HepG2 (cell line): ENCODE measurements at regions not wholly inside any gene's neighbourhood (a gene's known extent, or its start where the extent isn't known, plus 50 kb on each side); places are given as distances from the start of the nearest gene placed in this dataset.

ENCODE experiments used
- ATAC-seq: fragments of 200-7000 bp; cut with Tn5 transposase; 3 replicates; pipeline ENCODE4 v1.9.1; 2020; ENCODE audit warnings: mild to moderate bottlenecking, moderate library complexity
- BruUV-seq: library from RNA; stranded (reverse); fragments of 400-500 nt; replicated peaks from 2 replicates; lab custom pipeline; 2021; lab: Mats Ljungman, UMichigan
- CTCF ChIA-PET: fragments of 300-600 bp; formaldehyde crosslinking; extraction: SDS; loops from one replicate; lab custom pipeline; 2021; ENCODE audit warnings: low total read pairs, inconsistent platforms, low intra/inter-chr PET ratio; lab: Yijun Ruan, JAX
- POLR2A ChIA-PET: fragments of 350-600 bp; sonication (Branson Sonifier 250); formaldehyde crosslinking; loops from one replicate; lab custom pipeline; 2020; ENCODE audit warnings: antibody characterized with exemption, inconsistent platforms; lab: Yijun Ruan, JAX
- DNase-seq: peaks from one replicate; pipeline ENCODE4 v3.0.0-alpha.2; 2015; ENCODE audit warnings: low spot score
- FAIRE-seq: peaks from 3 replicates; lab custom pipeline; 2011; peaks lifted over from hg19 to GRCh38; lab: Jason Lieb, UNC
- H2AFZ ChIP-seq: one replicate; pipeline ENCODE4 v1.6.1; 2011; ENCODE audit warnings: low read length, inconsistent platforms
- H3K27ac ChIP-seq: fragments of 300-600 bp; 3 replicates; pipeline ENCODE4 v1.8.0; 2011; ENCODE audit warnings: mixed run types, mild to moderate bottlenecking, mixed read lengths, low read length, inconsistent platforms; ENCODE audit not compliant: insufficient read depth; ENCODE audit errors: extremely low read length
- H3K27me3 ChIP-seq, 2 experiments: fragments of 200-600 bp in 1 of 2; 2 replicates in 1 of 2; 3 replicates in 1 of 2; pipeline versions ENCODE4 v1.6.0 to v1.8.0; 2011; ENCODE audit warnings: low read length in 2 of 2, mild to moderate bottlenecking in 2 of 2, moderate library complexity in 2 of 2, inconsistent platforms in 1 of 2; ENCODE audit not compliant: insufficient read depth in 2 of 2, control insufficient read depth in 1 of 2
- H3K36me3 ChIP-seq, 2 experiments: fragments of 200-600 bp in 1 of 2; replicated peaks in 1 of 2; 2 replicates in 1 of 2; 3 replicates in 1 of 2; pipeline versions ENCODE4 v1.5.1 to v1.8.0; 2011; ENCODE audit warnings: low read length in 2 of 2, inconsistent platforms in 1 of 2; ENCODE audit not compliant: insufficient read depth in 2 of 2, control insufficient read depth in 1 of 2
- H3K4me1 ChIP-seq: 2 replicates; pipeline ENCODE4 v1.5.1; 2012; ENCODE audit warnings: low read length, inconsistent platforms; ENCODE audit not compliant: insufficient read depth
- H3K4me2 ChIP-seq: 2 replicates; pipeline ENCODE4 v1.6.0; 2011; ENCODE audit warnings: low read depth, low read length, inconsistent platforms
- H3K4me3 ChIP-seq, 3 experiments: fragments of 200-600 bp in 1 of 3; sonication (generic), shearing (Covaris generic) in 1 of 3; replicated peaks in 1 of 3; 2 replicates each; pipeline ENCODE4 v1.5.1; 2011 to 2016; ENCODE audit warnings: low read length in 3 of 3, inconsistent platforms in 2 of 3, low read depth in 2 of 3, mild to moderate bottlenecking in 2 of 3, control low read depth in 1 of 3, mixed read lengths in 1 of 3; ENCODE audit not compliant: insufficient read depth in 1 of 3
- H3K79me2 ChIP-seq: one replicate; pipeline ENCODE4 v1.6.1; 2011; ENCODE audit warnings: low read length, inconsistent platforms; ENCODE audit not compliant: insufficient read depth
- H3K9ac ChIP-seq: 2 replicates; pipeline ENCODE4 v1.6.0; 2011; ENCODE audit warnings: mild to moderate bottlenecking, low read depth, low read length, inconsistent platforms; ENCODE audit not compliant: insufficient read depth
- H3K9me3 ChIP-seq: 2 replicates; pipeline ENCODE4 v1.5.1; 2012; ENCODE audit warnings: mild to moderate bottlenecking, low read length
- H4K20me1 ChIP-seq: 2 replicates; pipeline ENCODE4 v1.6.0; 2011; ENCODE audit warnings: inconsistent platforms, mild to moderate bottlenecking, low read length, moderate library complexity; ENCODE audit not compliant: insufficient read depth
- DR1 ChIP-seq: sonication (generic); formaldehyde crosslinking; IDR thresholded peaks from 2 replicates; pipeline ENCODE4 v1.8.0; 2021; ENCODE audit warnings: mild to moderate bottlenecking, missing genetic modification reagents, inconsistent platforms
- HIVEP1 ChIP-seq: sonication (generic); formaldehyde crosslinking; IDR thresholded peaks from 2 replicates; pipeline ENCODE4 v1.4.0; 2020; ENCODE audit warnings: mild to moderate bottlenecking, missing genetic modification reagents
- MEIS1 ChIP-seq: sonication (generic); formaldehyde crosslinking; IDR thresholded peaks from 2 replicates; pipeline ENCODE4 v1.9.0; 2021; ENCODE audit warnings: mild to moderate bottlenecking, missing genetic modification reagents, moderate library complexity, borderline replicate concordance
- SALL2 ChIP-seq: sonication (generic); formaldehyde crosslinking; IDR thresholded peaks from 2 replicates; pipeline ENCODE4 v1.8.1; 2023; ENCODE audit warnings: mild to moderate bottlenecking, missing genetic modification reagents, inconsistent platforms
- THAP7 ChIP-seq: sonication (generic); formaldehyde crosslinking; IDR thresholded peaks from 2 replicates; pipeline ENCODE4 v1.8.1; 2023; ENCODE audit warnings: mild to moderate bottlenecking, missing genetic modification reagents
- ZFP62 ChIP-seq: sonication (generic); formaldehyde crosslinking; IDR thresholded peaks from 2 replicates; pipeline ENCODE4 v1.4.0; 2020; ENCODE audit warnings: missing genetic modification reagents
- ZNF276 ChIP-seq: sonication (generic); formaldehyde crosslinking; IDR thresholded peaks from 2 replicates; pipeline ENCODE4 v1.4.0; 2020; ENCODE audit warnings: mild to moderate bottlenecking, low read depth, missing genetic modification reagents
- ZNF720 ChIP-seq: sonication (generic); formaldehyde crosslinking; IDR thresholded peaks from 2 replicates; pipeline ENCODE4 v1.4.0; 2020; ENCODE audit warnings: missing genetic modification reagents
- WGBS: methylation state at CpG from one replicate; pipeline ENCODE4 v1.1.6; 2017; ENCODE audit warnings: low lambda C conversion rate; 5-methylcytosine and 5-hydroxymethylcytosine counted together
- in situ Hi-C: cut with HindIII; loops from 2 replicates; pipeline ENCODE4 v1.10.0; 2017; ENCODE audit warnings: low pct_unique_long_range_greater_than_20kb; ENCODE audit not compliant: extremely low pct_ligation_motif_present
- intact Hi-C: fragments of 100-400 bp; cut with micrococcal nuclease; formaldehyde crosslinking; loops from one replicate; pipeline ENCODE4 v1.10.0; 2022; ENCODE audit not compliant: unreplicated experiment
- TF ChIP-seq, protein P1 (sequence below): sonication (generic); formaldehyde crosslinking; conservative IDR thresholded peaks from 2 replicates; pipeline ENCODE4 v1.8.0; 2022; ENCODE audit warnings: low read depth, missing genetic modification reagents

DNA sequence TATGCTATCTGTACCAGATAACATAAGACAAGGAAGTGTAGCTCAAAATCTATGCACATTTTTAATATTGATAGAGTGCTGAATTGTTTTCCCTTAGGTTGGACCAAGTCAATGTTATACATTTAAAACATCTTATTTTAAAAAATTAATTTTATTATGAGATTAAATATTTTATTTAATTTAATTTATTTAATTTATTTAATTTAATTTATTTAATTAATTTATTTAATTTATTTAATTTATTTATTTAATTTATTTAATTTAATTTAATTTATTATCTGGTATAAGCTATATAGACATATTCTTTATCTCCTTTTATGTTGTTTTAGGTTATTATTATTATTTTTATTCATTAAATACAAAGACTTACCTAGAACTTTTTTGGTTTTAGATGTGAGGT is 551.7 kb upstream of the LRRTM1 start (continued):
- no peak for TF ChIP-seq ZFP62 (CRISPR knock-in tag)

GRCh38 chr2:80854831-80855230 is 550.3 kb upstream of the LRRTM1 start:
- no peaks in the 10 kb centered on the region for H3K27me3 ChIP-seq
- H3K9me3 ChIP-seq = peaks cover 89% of the 10 kb centered on the region
- intact Hi-C loops (no loop called here), in situ Hi-C loops (no loop called here)
- WGBS = 0% methylated on average over 1 of the region's 1 CpG
- no peak for TF ChIP-seq SALL2 (CRISPR knock-in tag)
- TF ChIP-seq, protein P1, sequence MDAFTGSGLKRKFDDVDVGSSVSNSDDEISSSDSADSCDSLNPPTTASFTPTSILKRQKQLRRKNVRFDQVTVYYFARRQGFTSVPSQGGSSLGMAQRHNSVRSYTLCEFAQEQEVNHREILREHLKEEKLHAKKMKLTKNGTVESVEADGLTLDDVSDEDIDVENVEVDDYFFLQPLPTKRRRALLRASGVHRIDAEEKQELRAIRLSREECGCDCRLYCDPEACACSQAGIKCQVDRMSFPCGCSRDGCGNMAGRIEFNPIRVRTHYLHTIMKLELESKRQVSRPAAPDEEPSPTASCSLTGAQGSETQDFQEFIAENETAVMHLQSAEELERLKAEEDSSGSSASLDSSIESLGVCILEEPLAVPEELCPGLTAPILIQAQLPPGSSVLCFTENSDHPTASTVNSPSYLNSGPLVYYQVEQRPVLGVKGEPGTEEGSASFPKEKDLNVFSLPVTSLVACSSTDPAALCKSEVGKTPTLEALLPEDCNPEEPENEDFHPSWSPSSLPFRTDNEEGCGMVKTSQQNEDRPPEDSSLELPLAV (CRISPR knock-in tag) = no peak
- TF ChIP-seq ZNF720 = no peak
- no peak for TF ChIP-seq MEIS1 (CRISPR knock-in tag)
- ChIA-PET CTCF (no interaction called here), POLR2A (no interaction called here)
- no peak overlapping the region for H3K4me2 ChIP-seq
- no peak for ATAC-seq
- H3K36me3 ChIP-seq = no peaks in the 10 kb centered on the region
- no peaks in the 10 kb centered on the region for H3K4me1 ChIP-seq
- FAIRE-seq = no peak
- H3K79me2 ChIP-seq = no peaks in the 10 kb centered on the region
- no peak overlapping the region for H3K27ac ChIP-seq
- H2AFZ ChIP-seq = no peak overlapping the region
- no TSS peak for BruUV-seq
- H4K20me1 ChIP-seq = no peaks in the 10 kb centered on the region
- no peak overlapping the region for H3K9ac ChIP-seq
- H3K4me3 ChIP-seq = no peak overlapping the region
- no peak for DNase-seq

DNA sequence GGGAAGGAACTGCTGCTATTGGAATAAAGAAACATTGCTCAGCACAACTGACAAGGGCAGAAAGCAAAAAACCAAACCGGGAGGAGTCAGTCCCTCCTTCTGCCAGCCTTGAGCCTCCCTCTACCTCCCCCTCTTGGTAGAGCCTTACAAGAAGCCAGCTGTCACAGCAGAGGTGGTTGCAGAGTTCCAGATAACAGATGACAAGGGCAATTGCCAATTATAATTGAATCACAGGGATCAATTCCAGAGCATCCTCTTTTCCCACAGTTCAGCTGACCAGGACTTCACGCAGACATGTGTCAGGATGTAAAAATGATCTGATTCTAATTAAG is 548.2 kb upstream of the LRRTM1 start:
- H3K79me2 ChIP-seq = no peaks in the 10 kb centered on the region
- in situ Hi-C loops = no loop called here
- no peak overlapping the region for H2AFZ ChIP-seq
- peaks cover 89% of the 10 kb centered on the region for H3K9me3 ChIP-seq
- H3K9ac ChIP-seq = no peak overlapping the region
- no peak for DNase-seq
- POLR2A ChIA-PET = no interaction called here
- H3K4me1 ChIP-seq = no peaks in the 10 kb centered on the region
- no peaks in the 10 kb centered on the region for H4K20me1 ChIP-seq
- no peak for TF ChIP-seq HIVEP1 (CRISPR knock-in tag)
- TF ChIP-seq ZNF276 (CRISPR knock-in tag) = no peak
- TF ChIP-seq THAP7 = no peak
- TF ChIP-seq DR1 (CRISPR knock-in tag) = no peak
- no peak for ATAC-seq
- no peak overlapping the region for H3K4me2 ChIP-seq
- BruUV-seq = no TSS peak
- no peaks in the 10 kb centered on the region for H3K36me3 ChIP-seq
- CTCF ChIA-PET = no interaction called here
- no peak for FAIRE-seq
- no peaks in the 10 kb centered on the region for H3K27me3 ChIP-seq
- no peak overlapping the region for H3K4me3 ChIP-seq
- 4% methylated on average over 2 of the region's 2 CpGs for WGBS
- H3K27ac ChIP-seq = no peak overlapping the region
- intact Hi-C loops = no loop called here
